ENCODE measurements at regions not wholly inside any gene's neighbourhood (a gene's known extent, or its start where the extent isn't known, plus 50 kb on each side); places are given as distances from the start of the nearest gene placed in this dataset.

GRCh38 chr7:131724776-131725345 lies 168.4 kb upstream of the PODXL start:
- no peak overlapping the region for H3K18ac ChIP-seq (ENCODE audit: low read depth, low read length)
- BruUV-seq (replicated peaks): no TSS peak
- no peak overlapping the region for H2BK5ac ChIP-seq (ENCODE audit: low read depth, low read length, poor library complexity, severe bottlenecking)
- H3K4ac ChIP-seq (ENCODE audit: low read depth, low read length): no peak overlapping the region
- CTCF ChIA-PET: interaction anchor here (0.6 kb wide), 1 partner anchor 20 kb away, joined by 3 read pairs; no protein-coding TSS in a partner anchor
- H3K27me3 ChIP-seq (ENCODE audit: control insufficient read depth, insufficient read depth, low read length): no peaks in the 10 kb centered on the region
- no peak for TF ChIP-seq MXI1 (IDR thresholded peaks at IDR 0.05; ENCODE audit: borderline replicate concordance, low read depth, low read length)
- no peak for TF ChIP-seq RCOR1 (IDR thresholded peaks at IDR 0.05; ENCODE audit: insufficient replicate concordance, low read length)
- no peak for TF ChIP-seq POLR2A (IDR thresholded peaks at IDR 0.05; ENCODE audit: low read depth, low read length)
- no peak for TF ChIP-seq CTCF (conservative IDR thresholded peaks at IDR 0.05; ENCODE audit: low read depth, low read length)
- no peak for TF ChIP-seq NFE2L2 (IDR thresholded peaks at IDR 0.05; ENCODE audit: low read depth, low read length)
- TF ChIP-seq MAZ (IDR thresholded peaks at IDR 0.05; ENCODE audit: borderline replicate concordance, low read depth, low read length): no peak
- no peak for TF ChIP-seq SMC3 (IDR thresholded peaks at IDR 0.05; ENCODE audit: low read depth, low read length)
- TF ChIP-seq CEBPB (IDR thresholded peaks at IDR 0.05; ENCODE audit: low read depth, low read length): no peak
- no peak for TF ChIP-seq CHD1 (IDR thresholded peaks at IDR 0.05; ENCODE audit: low read depth, low read length)
- TF ChIP-seq BHLHE40 (IDR thresholded peaks at IDR 0.05; ENCODE audit: low read depth, low read length): no peak
- no peak for TF ChIP-seq MAFK (IDR thresholded peaks at IDR 0.05; ENCODE audit: low read depth, low read length)
- TF ChIP-seq RFX5 (IDR thresholded peaks at IDR 0.05; ENCODE audit: low read depth, low read length): no peak
- TF ChIP-seq ELK1 (IDR thresholded peaks at IDR 0.05; ENCODE audit: borderline replicate concordance, low read depth, low read length): no peak
- no peak for TF ChIP-seq FOS (IDR thresholded peaks at IDR 0.05; ENCODE audit: low read depth, low read length)
- TF ChIP-seq RAD21 (IDR thresholded peaks at IDR 0.05; ENCODE audit: low read length): no peak
- H3K4me3 ChIP-seq (ENCODE audit: insufficient read depth, low read depth, low read length): no peak overlapping the region
- no CpG with 5 or more reads among the region's 4 CpGs for WGBS, 2 experiments (ENCODE audit: extremely low coverage in 2 of 2, insufficient read length in 1 of 2)
- dilution Hi-C loops (cut with HindIII; ENCODE audit: low sequenced_read_pairs, unreplicated experiment): no loop called here
- no peak overlapping the region for H2AFZ ChIP-seq (replicated peaks; ENCODE audit: low read length, poor library complexity)
- H4K91ac ChIP-seq (ENCODE audit: insufficient read depth, low read depth, low read length): no peak overlapping the region
- no peak overlapping the region for H3K4me2 ChIP-seq (ENCODE audit: low read depth, low read length)
- H2BK120ac ChIP-seq (ENCODE audit: low read depth, low read length): no peak overlapping the region
- no peak overlapping the region for H2AK9ac ChIP-seq (replicated peaks; ENCODE audit: low read depth, low read length, poor library complexity)
- no peak overlapping the region for H3K9ac ChIP-seq (ENCODE audit: low read depth, low read length)
- no peaks in the 10 kb centered on the region for H4K20me1 ChIP-seq (ENCODE audit: insufficient read depth, low read length)
- H3K14ac ChIP-seq (replicated peaks; ENCODE audit: low read depth, low read length): no peak overlapping the region
- no peaks in the 10 kb centered on the region for H3K4me1 ChIP-seq (ENCODE audit: control insufficient read depth, insufficient read depth, low read length)
- H3K56ac ChIP-seq (ENCODE audit: extremely low read depth, insufficient read depth, low read length): no peak overlapping the region
- no peak overlapping the region for H3K27ac ChIP-seq (ENCODE audit: insufficient read depth, low read length)
- H4K5ac ChIP-seq (ENCODE audit: low read depth, low read length): no peak overlapping the region
- H2AK5ac ChIP-seq (ENCODE audit: low read depth, low read length): no peak overlapping the region
- no peak overlapping the region for H4K8ac ChIP-seq (ENCODE audit: low read depth in 2 of 2, low read length in 2 of 2)
- no peaks in the 10 kb centered on the region for H3K9me3 ChIP-seq (ENCODE audit: control insufficient read depth, insufficient read depth, low read length)
- no peak overlapping the region for H3K23ac ChIP-seq (ENCODE audit: low read depth, low read length)
- H3K79me1 ChIP-seq (ENCODE audit: low read depth in 1 of 2, low read length in 2 of 2): no peaks in the 10 kb centered on the region
- in situ Hi-C loops (cut with MboI; ENCODE audit: low sequenced_read_pairs): no loop called here
- H3K36me3 ChIP-seq (ENCODE audit: control insufficient read depth, insufficient read depth, low read length): no peaks in the 10 kb centered on the region
- H2BK20ac ChIP-seq (ENCODE audit: low read depth, low read length): no peak overlapping the region
- ATAC-seq (ENCODE audit: low read depth) (no peak), DNase-seq (no peak)
- H3K9me1 ChIP-seq (ENCODE audit: insufficient read depth, low read length): no peaks in the 10 kb centered on the region
- H2BK15ac ChIP-seq (ENCODE audit: low read depth, low read length): no peak overlapping the region
- intact Hi-C loops (cut with micrococcal nuclease): no loop called here
- POLR2A ChIA-PET (ENCODE audit: unreplicated experiment): no interaction called here

Measured in IMR-90 (cell line).